B cell (primary cell): ENCODE measurements at regions not wholly inside any gene's neighbourhood (a gene's known extent, or its start where the extent isn't known, plus 50 kb on each side); places are given as distances from the start of the nearest gene placed in this dataset.

Experiments used
- ATAC-seq: fragments of 200-7000 bp; cut with Tn5 transposase; one replicate; pipeline ENCODE4 v1.10.0; 2021; ENCODE audit warnings: low read depth, mild to moderate bottlenecking, moderate number of reproducible peaks, moderate library complexity
- CTCF ChIA-PET: fragments of 350-600 bp; sonication (Branson Sonifier 250); formaldehyde crosslinking; loops from one replicate; lab custom pipeline; 2021; ENCODE audit warnings: antibody characterized with exemption, inconsistent platforms; lab: Charles Lee
- POLR2A ChIA-PET: fragments of 350-600 bp; sonication (Branson Sonifier 250); formaldehyde crosslinking; loops from one replicate; lab custom pipeline; 2021; ENCODE audit warnings: antibody characterized with exemption; lab: Charles Lee
- DNase-seq: peaks from one replicate; pipeline ENCODE4 v3.0.0; 2013
- H2AFZ ChIP-seq: 2 replicates; pipeline ENCODE4 v1.6.1; 2012; ENCODE audit warnings: mild to moderate bottlenecking, low read depth, low read length; ENCODE audit not compliant: insufficient read depth, poor library complexity, severe bottlenecking
- H3K27ac ChIP-seq, 2 donors: 1 replicate in 1 of 2; 2 replicates in 1 of 2; pipeline ENCODE4 v1.5.1; 2012 to 2013; ENCODE audit warnings: low read length in 2 of 2, mild to moderate bottlenecking in 2 of 2, moderate library complexity in 1 of 2
- H3K27me3 ChIP-seq, 4 experiments: fragments of 200-600 bp in 1 of 4; sonication (generic) in 1 of 4; replicated peaks in 1 of 4; 1 replicate in 2 of 4; 2 replicates in 2 of 4; pipeline versions ENCODE4 v1.6.1 to v1.7.0; 2013 to 2016; ENCODE audit warnings: low read length in 3 of 4, mild to moderate bottlenecking in 2 of 4, mixed read lengths in 1 of 4, moderate library complexity in 1 of 4; ENCODE audit not compliant: insufficient read depth in 4 of 4, control insufficient read depth in 3 of 4; ENCODE audit errors: control extremely low read depth in 1 of 4
- H3K36me3 ChIP-seq, 2 experiments: replicated peaks in 1 of 2; 1 replicate in 1 of 2; 2 replicates in 1 of 2; pipeline versions ENCODE4 v1.6.1 to v1.7.1; 2013; ENCODE audit warnings: low read length in 1 of 2; ENCODE audit not compliant: insufficient read depth in 2 of 2, control insufficient read depth in 1 of 2; ENCODE audit errors: control extremely low read depth in 1 of 2, extremely low read depth in 1 of 2
- H3K4me1 ChIP-seq, 2 donors: fragments of 200-600 bp in 1 of 2; sonication (generic) in 1 of 2; 1 replicate in 1 of 2; 2 replicates in 1 of 2; pipeline versions ENCODE4 v1.5.1 to v1.6.1; 2013 to 2017; ENCODE audit warnings: low read length in 2 of 2; ENCODE audit not compliant: control insufficient read depth in 2 of 2, insufficient read depth in 2 of 2
- H3K4me2 ChIP-seq: replicated peaks from 2 replicates; pipeline ENCODE3; 2012; ENCODE audit warnings: mild to moderate bottlenecking, low read depth, low read length; ENCODE audit not compliant: poor library complexity, severe bottlenecking
- H3K4me3 ChIP-seq, 5 experiments: fragments of 200-600 bp in 1 of 5; sonication (generic) in 1 of 5; 1 replicate in 3 of 5; 2 replicates in 2 of 5; pipeline versions ENCODE4 v1.5.1 to v1.7.0; 2011 to 2016; ENCODE audit warnings: low read length in 4 of 5, mild to moderate bottlenecking in 4 of 5, low read depth in 2 of 5, control low read depth in 1 of 5, moderate library complexity in 1 of 5; ENCODE audit not compliant: insufficient read depth in 1 of 5; ENCODE audit errors: control extremely low read depth in 1 of 5, extremely low read depth in 1 of 5
- H3K79me2 ChIP-seq: fragments of 200-600 bp; sonication (generic); one replicate; pipeline ENCODE4 v1.6.0; 2016; ENCODE audit warnings: low read length; ENCODE audit not compliant: control insufficient read depth, insufficient read depth
- H3K9ac ChIP-seq: fragments of 200-600 bp; sonication (generic); 2 replicates; pipeline ENCODE4 v1.6.1; 2017; ENCODE audit warnings: mild to moderate bottlenecking, low read length, moderate library complexity
- H3K9me3 ChIP-seq, 3 donors: one replicate each; pipeline versions ENCODE4 v1.6.1 to v1.7.1; 2013; ENCODE audit warnings: low read length in 2 of 3; ENCODE audit not compliant: control insufficient read depth in 2 of 3, insufficient read depth in 1 of 3; ENCODE audit errors: control extremely low read depth in 1 of 3
- H4K20me1 ChIP-seq: 2 replicates; pipeline ENCODE4 v1.6.0; 2012; ENCODE audit warnings: mild to moderate bottlenecking, low read length; ENCODE audit not compliant: insufficient read depth, control insufficient read depth, poor library complexity, severe bottlenecking
- H3K27ac Mint-ChIP-seq: one replicate; pipeline ENCODE4 v1.8.0; 2021; ENCODE audit warnings: mixed read lengths
- H3K27me3 Mint-ChIP-seq: one replicate; pipeline ENCODE4 v1.8.0; 2021; ENCODE audit warnings: mixed read lengths
- H3K4me1 Mint-ChIP-seq: one replicate; pipeline ENCODE4 v1.8.0; 2021; ENCODE audit warnings: mixed read lengths
- H3K4me3 Mint-ChIP-seq: one replicate; pipeline ENCODE4 v1.8.0; 2021; ENCODE audit warnings: mixed read lengths
- H3K9me3 Mint-ChIP-seq: one replicate; pipeline ENCODE4 v1.8.0; 2022; ENCODE audit warnings: mixed read lengths; ENCODE audit not compliant: insufficient read depth
- CTCF ChIP-seq: fragments of 200-600 bp; IDR thresholded peaks from one replicate; pipeline ENCODE4 v1.8.0; 2022; ENCODE audit warnings: antibody characterized with exemption, mild to moderate bottlenecking
- EZH2 ChIP-seq: IDR thresholded peaks from 2 replicates; pipeline ENCODE4 v1.6.1; 2012; ENCODE audit warnings: borderline replicate concordance, low read depth, mild to moderate bottlenecking, moderate library complexity, low read length; ENCODE audit not compliant: insufficient read depth, poor library complexity, severe bottlenecking
- WGBS: methylation state at CpG from one replicate; pipeline ENCODE4 v1.1.5; 2013; ENCODE audit warnings: missing lambda C conversion rate; ENCODE audit not compliant: insufficient coverage; 5-methylcytosine and 5-hydroxymethylcytosine counted together
- intact Hi-C: fragments of 100-400 bp; cut with micrococcal nuclease; formaldehyde crosslinking; loops from one replicate; pipeline ENCODE4 v1.10.0; 2022

GRCh38 chr6:40714576-40715564 is 127.7 kb upstream of the LRFN2 start:
- Mint-ChIP-seq H3K9me3 (no peaks in the 10 kb centered on the region), H3K4me1 (peaks cover 12% of the 10 kb centered on the region), H3K27me3 (peaks cover 20% of the 10 kb centered on the region), H3K27ac (no peak overlapping the region), H3K4me3 (no peak overlapping the region)
- no peak overlapping the region for H3K4me2 ChIP-seq
- no peaks in the 10 kb centered on the region for H3K9me3 ChIP-seq
- H4K20me1 ChIP-seq = no peaks in the 10 kb centered on the region
- ATAC-seq (no peak), DNase-seq (no peak)
- CTCF ChIA-PET = no interaction called here
- intact Hi-C loops = no loop called here
- H2AFZ ChIP-seq = peak overlapping the region; percentile 47
- H3K27me3 ChIP-seq = peaks cover 0 to 13% (median 0%) of the 10 kb centered on the region in 4 experiments
- H3K4me3 ChIP-seq = no peak overlapping the region
- H3K4me1 ChIP-seq = peaks cover 9 to 18% of the 10 kb centered on the region in 2 donors
- H3K36me3 ChIP-seq = no peaks in the 10 kb centered on the region
- no peak overlapping the region for H3K9ac ChIP-seq
- H3K27ac ChIP-seq = no peak overlapping the region
- 81% methylated on average over 8 of the region's 8 CpGs for WGBS
- POLR2A ChIA-PET = no interaction called here
- TF ChIP-seq CTCF (no peak), EZH2 (no peak)
- H3K79me2 ChIP-seq = no peaks in the 10 kb centered on the region

DNA sequence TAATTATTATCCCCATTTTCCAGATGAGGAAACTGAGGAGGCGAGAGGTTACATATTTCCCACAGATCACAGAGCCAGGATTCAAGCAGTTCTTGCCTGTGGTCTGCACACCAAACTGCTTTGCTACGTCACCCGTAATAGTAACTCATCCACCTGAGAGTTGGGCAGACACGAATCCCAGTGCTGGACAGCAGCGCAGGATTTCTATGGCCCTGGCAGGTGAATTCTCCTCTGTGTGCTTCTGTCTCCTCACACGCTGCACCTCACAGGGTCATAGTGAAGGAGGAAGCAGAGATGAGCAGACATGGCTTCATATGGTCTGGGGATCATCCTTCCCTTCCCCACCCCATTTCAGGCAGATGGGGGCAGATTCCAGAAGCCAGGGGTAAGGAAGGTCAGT is 127.0 kb upstream of the LRFN2 start:
- no peaks in the 10 kb centered on the region for H3K9me3 Mint-ChIP-seq

More for the DNA sequence above, 127.0 kb upstream of the LRFN2 start:
- Histone ChIP-seq H3K27me3 (peaks cover 0 to 13% (median 0%) of the 10 kb centered on the region in 4 experiments), H3K79me2 (no peaks in the 10 kb centered on the region), H3K27ac (no peak overlapping the region), H3K9ac (no peak overlapping the region), H4K20me1 (no peaks in the 10 kb centered on the region), H3K4me3 (no peak overlapping the region), H3K9me3 (no peaks in the 10 kb centered on the region), H3K4me1 (peaks cover 1 to 10% of the 10 kb centered on the region in 2 donors), H3K4me2 (no peak overlapping the region), H2AFZ (no peak overlapping the region), H3K36me3 (no peaks in the 10 kb centered on the region)
- no peak for DNase-seq
- 93% methylated on average over 5 of the region's 6 CpGs for WGBS
- no peak for ATAC-seq
- no peak overlapping the region for H3K27ac Mint-ChIP-seq
- peaks cover 4% of the 10 kb centered on the region for H3K4me1 Mint-ChIP-seq
- H3K27me3 Mint-ChIP-seq = peaks cover 20% of the 10 kb centered on the region
- no peak overlapping the region for H3K4me3 Mint-ChIP-seq
- TF ChIP-seq CTCF (no peak), EZH2 (no peak)
- ChIA-PET CTCF (no interaction called here), POLR2A (no interaction called here)
- intact Hi-C loops = no loop called here
